ENCODE measurements at regions not wholly inside any gene's neighbourhood (a gene's known extent, or its start where the extent isn't known, plus 50 kb on each side); places are given as distances from the start of the nearest gene placed in this dataset.
"Not testable (repeated sequence)": the region's sequence is repeated elsewhere in the genome, so short reads cannot be mapped to it uniquely, and the experiment has no call there.

DNA sequence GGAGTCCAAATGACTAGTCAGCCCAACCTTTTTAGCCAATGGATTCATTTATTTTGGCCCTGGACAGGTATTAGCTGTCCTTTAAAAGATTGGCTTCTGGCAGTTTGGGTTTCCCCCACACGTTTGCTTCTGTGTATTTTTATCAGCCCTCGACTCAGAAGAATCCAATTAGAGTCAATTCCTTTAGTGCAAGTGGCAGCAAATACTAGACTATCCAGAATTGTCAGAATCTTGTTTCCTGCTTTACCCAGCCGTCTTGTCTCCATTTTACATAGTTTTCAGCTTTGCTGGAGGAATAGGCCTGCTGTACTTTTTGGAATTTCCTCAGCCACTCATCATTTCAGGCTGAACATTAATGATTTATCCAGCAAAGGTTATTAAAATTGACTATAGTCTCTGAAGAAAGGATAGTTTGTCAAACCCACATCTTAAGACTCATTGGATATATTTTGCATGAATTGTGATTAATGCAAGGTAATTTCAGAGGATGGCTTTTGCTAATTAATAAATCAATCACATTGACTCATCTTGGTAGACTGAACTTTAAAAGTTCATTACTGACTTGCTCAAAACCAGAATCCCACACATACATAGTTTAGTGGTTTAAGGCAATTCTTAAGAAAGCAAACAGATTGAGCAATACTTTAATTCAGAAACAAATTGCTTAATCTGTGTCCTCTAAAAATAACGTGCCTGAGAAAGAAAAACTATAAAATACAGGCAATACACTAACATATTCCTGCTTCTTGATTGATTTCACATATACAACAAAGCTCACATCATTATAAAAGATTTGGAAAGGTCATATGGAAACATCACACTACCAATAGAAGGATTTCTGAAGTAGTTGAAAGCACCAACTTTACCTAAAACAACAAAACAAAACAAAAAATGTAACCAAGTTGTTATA, 62.9 kb upstream of the ZNF217 start:
- CTCF ChIA-PET, result interaction anchor here (0.6 to 1.3 kb wide), 3 partner anchors 35 to 173 kb away, joined by 3 to 5 read pairs (median 5); no protein-coding TSS in a partner anchor
- no peak overlapping the region for H3K27ac ChIP-seq
- DNase-seq (ENCODE audit: low spot score), result no peak
- POLR2A ChIA-PET (ENCODE audit: low non-redundant PET), result no interaction called here
- TF ChIP-seq, protein P1, sequence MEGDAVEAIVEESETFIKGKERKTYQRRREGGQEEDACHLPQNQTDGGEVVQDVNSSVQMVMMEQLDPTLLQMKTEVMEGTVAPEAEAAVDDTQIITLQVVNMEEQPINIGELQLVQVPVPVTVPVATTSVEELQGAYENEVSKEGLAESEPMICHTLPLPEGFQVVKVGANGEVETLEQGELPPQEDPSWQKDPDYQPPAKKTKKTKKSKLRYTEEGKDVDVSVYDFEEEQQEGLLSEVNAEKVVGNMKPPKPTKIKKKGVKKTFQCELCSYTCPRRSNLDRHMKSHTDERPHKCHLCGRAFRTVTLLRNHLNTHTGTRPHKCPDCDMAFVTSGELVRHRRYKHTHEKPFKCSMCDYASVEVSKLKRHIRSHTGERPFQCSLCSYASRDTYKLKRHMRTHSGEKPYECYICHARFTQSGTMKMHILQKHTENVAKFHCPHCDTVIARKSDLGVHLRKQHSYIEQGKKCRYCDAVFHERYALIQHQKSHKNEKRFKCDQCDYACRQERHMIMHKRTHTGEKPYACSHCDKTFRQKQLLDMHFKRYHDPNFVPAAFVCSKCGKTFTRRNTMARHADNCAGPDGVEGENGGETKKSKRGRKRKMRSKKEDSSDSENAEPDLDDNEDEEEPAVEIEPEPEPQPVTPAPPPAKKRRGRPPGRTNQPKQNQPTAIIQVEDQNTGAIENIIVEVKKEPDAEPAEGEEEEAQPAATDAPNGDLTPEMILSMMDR (conservative IDR thresholded peaks at IDR 0.05; ENCODE audit: low read depth), result no peak

DNA sequence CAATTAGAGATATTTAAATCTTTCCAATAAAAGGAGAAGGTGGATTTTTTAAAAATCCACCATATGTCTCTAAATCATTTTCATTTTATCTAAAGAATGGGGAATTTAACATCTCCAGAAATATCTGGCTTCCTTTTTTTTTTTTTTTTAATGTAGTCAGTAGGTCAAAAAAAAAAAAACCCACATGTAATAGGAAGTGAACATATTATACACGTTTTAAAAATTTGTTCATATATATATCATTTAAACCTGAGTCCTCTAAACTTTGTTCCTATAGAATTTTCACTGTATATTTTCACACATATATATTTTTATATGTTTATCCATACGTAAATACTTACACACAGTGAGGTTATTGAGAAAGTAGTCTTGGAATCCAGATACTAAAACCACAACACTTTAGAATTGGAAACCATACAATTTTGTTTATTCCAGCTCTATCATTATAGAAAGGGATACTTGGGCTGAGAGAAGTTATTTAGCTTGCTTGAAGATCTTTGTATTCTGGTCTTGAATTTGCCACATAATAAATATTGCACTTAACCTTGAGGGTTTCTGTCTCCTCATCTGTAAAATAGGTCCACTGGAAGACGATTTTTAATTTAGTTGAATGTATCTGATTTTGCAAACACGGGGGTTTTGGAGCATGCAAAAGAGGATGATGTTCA, 62.1 kb upstream of the ZNF217 start:
- H3K27ac ChIP-seq, result no peak overlapping the region
- TF ChIP-seq, protein P1 (conservative IDR thresholded peaks at IDR 0.05; ENCODE audit: low read depth), result no peak
- ChIA-PET CTCF (interaction anchor here (0.6 to 1.3 kb wide), 3 partner anchors 35 to 1645 kb away, joined by 3 to 5 read pairs (median 4); no protein-coding TSS in a partner anchor), POLR2A (ENCODE audit: low non-redundant PET) (no interaction called here)
- no peak for DNase-seq (ENCODE audit: low spot score)

DNA sequence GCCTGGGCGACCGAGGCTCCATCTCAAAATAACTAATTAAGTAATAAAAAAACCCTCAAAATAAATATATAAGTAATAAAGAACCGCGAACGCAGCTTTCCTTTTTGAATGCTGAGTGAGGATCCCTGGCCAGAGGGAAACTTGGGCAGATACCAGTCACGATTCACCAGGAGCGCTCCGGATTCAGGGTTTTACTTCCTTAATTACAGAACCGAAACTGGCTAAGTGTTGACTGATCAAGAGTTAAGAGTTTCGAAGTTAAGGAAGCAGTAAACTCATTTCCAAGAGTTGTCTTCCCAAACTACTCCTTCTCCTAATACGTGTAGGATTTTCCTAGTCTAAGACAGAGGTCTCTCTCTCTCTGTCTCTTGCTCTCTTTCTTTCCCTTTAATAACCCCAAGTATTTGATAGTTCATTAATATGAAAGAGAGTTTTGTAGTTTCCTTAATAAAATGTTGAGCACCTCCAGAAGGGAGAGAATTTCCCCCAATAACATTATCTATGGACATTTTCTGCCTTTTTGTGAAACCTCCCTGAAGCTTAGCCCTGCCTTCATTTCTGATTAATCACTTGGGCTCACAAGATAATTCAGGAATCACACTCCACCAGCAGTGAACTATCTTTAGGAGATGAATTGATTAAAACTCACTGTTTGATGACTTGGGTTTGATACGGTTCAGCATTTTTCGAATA, 61.4 kb upstream of the ZNF217 start:
- POLR2A ChIA-PET (ENCODE audit: low non-redundant PET), result no interaction called here
- no peak overlapping the region for H3K27ac ChIP-seq
- DNase-seq (ENCODE audit: low spot score), result no peak
- CTCF ChIA-PET, result interaction anchor here (0.6 kb wide), 1 partner anchor 1646 kb away, joined by 4 read pairs; no protein-coding TSS in a partner anchor
- TF ChIP-seq, protein P1 (conservative IDR thresholded peaks at IDR 0.05; ENCODE audit: low read depth), result no peak

DNA sequence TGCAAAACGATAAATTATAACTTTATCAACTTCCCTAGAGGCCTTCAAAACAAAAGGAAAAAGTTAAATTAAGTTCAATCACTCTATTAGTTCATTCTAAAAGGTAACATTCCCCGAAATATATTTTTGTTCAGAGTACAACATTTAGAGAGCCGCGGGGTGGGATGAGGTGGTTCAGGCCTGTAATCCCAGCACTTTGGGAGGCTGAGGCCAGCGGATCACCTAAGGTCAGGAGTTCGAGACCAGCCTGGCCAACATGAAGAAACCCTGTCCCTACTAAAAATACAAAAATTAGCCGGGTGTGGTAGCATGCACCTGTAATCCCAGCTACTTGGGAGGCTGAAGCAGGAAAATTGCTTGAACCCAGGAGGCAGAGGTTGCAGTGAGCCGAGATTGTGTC, 60.9 kb upstream of the ZNF217 start:
- DNase-seq (ENCODE audit: low spot score); CTCF ChIA-PET; H3K27ac ChIP-seq; POLR2A ChIA-PET (ENCODE audit: low non-redundant PET): not testable (repeated sequence)

DNA sequence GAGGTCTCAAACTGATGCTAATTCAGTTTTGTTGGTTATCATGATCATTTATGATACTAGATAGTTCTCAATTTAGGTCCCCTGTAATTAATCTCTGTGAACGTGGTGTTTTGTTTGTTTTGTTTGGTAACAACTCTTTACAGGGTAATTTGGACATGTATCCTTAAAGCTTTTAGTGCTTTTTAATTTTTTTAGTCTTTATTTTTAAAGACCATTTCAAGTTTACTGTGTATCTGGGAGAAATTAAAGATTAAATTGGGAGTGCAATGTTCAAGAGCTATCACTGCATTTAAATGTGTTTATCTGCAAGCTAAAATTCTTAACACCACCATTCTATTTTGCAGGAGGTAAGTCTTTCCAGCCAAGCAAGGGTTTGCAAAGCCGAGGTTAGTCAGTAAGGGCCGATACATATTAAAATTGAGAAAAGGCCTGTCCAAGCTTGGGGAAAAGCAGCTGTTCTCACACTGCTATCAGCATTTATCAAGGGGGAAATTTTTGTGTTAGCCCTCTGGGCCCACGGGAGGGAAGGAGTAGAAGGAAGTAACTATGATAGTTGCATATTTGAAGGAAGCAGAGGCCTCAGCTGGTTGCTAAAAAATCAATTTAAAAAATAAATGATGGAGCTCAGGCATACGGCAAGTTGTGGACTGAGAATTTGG, 59.3 kb upstream of the ZNF217 start:
- POLR2A ChIA-PET (ENCODE audit: low non-redundant PET), result interaction anchor here (0.6 kb wide), 1 partner anchor 90 kb away, joined by 6 read pairs; no protein-coding TSS in a partner anchor
- TF ChIP-seq, protein P1 (conservative IDR thresholded peaks at IDR 0.05; ENCODE audit: low read depth), result no peak
- DNase-seq (ENCODE audit: low spot score), result no peak
- CTCF ChIA-PET, result interaction anchor here (0.6 to 1.0 kb wide), 4 partner anchors 8 to 92 kb away, joined by 3 to 4 read pairs (median 4); no protein-coding TSS in a partner anchor
- H3K27ac ChIP-seq, result no peak overlapping the region

DNA sequence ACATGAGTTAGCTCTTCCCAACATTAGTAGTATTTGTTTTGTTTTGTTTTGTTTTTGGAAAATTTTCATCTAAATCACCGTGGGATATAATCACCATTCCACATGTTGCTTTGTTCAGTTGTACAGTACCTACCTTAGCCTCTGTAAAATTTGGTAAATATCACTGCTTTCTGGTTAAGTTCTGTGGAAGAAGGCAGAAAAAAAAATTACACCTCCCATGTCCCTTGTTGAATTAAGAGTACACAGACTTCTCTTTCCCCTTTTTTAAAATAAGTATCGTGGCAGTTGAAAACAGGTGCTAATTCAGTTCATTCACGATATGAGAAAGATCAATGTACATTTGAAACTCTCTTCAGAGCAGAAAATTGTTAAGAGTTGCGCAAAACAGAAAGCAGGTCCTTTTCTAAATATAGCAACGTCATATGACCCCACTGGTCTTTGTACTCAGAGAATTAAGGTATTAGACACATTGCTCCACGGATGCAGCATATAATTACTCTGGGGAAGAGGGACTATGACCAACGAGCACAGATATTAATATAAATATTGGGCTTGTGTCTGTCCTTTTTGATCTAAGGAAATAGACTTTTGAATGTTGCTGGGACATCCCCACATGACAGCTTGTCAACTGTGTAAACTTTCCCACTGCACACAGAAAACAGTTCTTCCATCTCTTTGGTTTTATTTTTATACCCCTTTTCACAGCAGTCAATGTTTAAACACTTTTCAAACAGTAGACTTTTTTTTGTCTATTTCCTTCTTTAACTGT, 58.6 kb upstream of the ZNF217 start:
- H3K27ac ChIP-seq, result no peak overlapping the region
- CTCF ChIA-PET, result interaction anchor here (0.7 to 1.0 kb wide), 3 partner anchors 9 to 14 kb away, joined by 3 to 4 read pairs (median 4); no protein-coding TSS in a partner anchor
- POLR2A ChIA-PET (ENCODE audit: low non-redundant PET), result interaction anchor here (0.6 kb wide), 1 partner anchor 90 kb away, joined by 6 read pairs; no protein-coding TSS in a partner anchor
- TF ChIP-seq, protein P1 (conservative IDR thresholded peaks at IDR 0.05; ENCODE audit: low read depth), result no peak
- DNase-seq (ENCODE audit: low spot score), result no peak

DNA sequence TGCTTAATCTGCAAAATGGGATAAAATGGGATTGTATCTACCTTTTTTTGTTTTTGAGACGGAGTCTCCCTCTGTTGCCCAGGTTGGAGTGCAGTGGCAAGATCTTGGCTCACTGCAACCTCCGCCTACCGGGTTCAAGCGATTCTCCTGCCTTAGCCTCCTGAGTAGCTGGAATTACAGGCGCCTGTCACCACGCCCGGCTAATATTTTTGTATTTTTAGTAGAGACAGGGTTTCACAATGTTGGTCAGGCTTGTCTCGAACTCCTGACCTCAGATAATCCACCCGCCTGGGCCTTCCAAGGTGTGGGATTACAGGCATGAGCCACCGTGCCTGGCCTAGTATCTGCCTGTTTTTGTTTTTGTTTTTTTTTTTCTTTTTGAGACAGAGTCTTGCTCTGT, 55.9 kb upstream of the ZNF217 start:
- POLR2A ChIA-PET (ENCODE audit: low non-redundant PET), result interaction anchor here (0.7 kb wide), 1 partner anchor 218 kb away, joined by 5 read pairs; no protein-coding TSS in a partner anchor
- CTCF ChIA-PET; DNase-seq (ENCODE audit: low spot score); H3K27ac ChIP-seq: not testable (repeated sequence)

All from RWPE1 (cell line).